ENCODE measurements at regions not wholly inside any gene's neighbourhood (a gene's known extent, or its start where the extent isn't known, plus 50 kb on each side); places are given as distances from the start of the nearest gene placed in this dataset.

DNA sequence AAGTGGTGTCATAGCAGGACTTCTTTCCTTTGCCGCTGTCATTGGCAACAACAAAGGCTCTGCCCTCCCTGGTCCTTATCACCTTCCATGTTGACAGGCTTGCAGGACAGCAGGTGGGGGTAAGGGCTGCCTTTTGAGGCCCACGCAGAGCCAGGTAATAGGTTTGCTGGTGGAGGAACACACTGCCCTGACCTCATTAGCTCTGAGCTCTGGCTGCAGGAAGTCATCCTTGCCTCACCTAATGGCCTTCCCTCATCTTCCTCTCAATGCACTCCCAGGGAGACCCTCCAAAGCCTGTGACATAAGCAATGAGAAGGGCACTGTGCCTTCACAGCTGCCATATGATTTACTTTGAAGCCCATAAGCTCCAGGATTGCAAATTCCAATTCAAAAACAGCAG lies 1205.2 kb upstream of the AUTS2 start:
- Histone ChIP-seq H3K9me2 (replicated peaks; ENCODE audit: low read depth, low read length) (no peaks in the 10 kb centered on the region), H3K79me2 (ENCODE audit: insufficient read depth, low read length) (no peaks in the 10 kb centered on the region), H3K4me2 (ENCODE audit: low read depth, low read length, poor library complexity, severe bottlenecking) (no peak overlapping the region), H3K4me1 (ENCODE audit: insufficient read depth, low read length, poor library complexity, severe bottlenecking) (no peaks in the 10 kb centered on the region), H3K36me3 (ENCODE audit: insufficient read depth, low read length) (no peaks in the 10 kb centered on the region), H3K27me3 (ENCODE audit: insufficient read depth, low read length, poor library complexity, severe bottlenecking) (no peaks in the 10 kb centered on the region), H3F3A (ENCODE audit: low read depth) (no peaks in the 10 kb centered on the region), H2AFZ (ENCODE audit: low read length) (no peak overlapping the region), H4K20me1 (ENCODE audit: insufficient read depth, low read length, poor library complexity, severe bottlenecking) (no peaks in the 10 kb centered on the region), H3K9me3 (ENCODE audit: insufficient read depth, low read depth, low read length) (no peaks in the 10 kb centered on the region; the same call in 1 of the 2 replicates), H3K9ac (ENCODE audit: low read depth, low read length, poor library complexity, severe bottlenecking) (no peak overlapping the region), H3K4me3 (ENCODE audit: low read length, poor library complexity, severe bottlenecking) (no peak overlapping the region)
- no peak for TF ChIP-seq EZH2phosphoT487 (IDR thresholded peaks at IDR 0.05; ENCODE audit: borderline replicate concordance)
- TF ChIP-seq, protein P1, sequence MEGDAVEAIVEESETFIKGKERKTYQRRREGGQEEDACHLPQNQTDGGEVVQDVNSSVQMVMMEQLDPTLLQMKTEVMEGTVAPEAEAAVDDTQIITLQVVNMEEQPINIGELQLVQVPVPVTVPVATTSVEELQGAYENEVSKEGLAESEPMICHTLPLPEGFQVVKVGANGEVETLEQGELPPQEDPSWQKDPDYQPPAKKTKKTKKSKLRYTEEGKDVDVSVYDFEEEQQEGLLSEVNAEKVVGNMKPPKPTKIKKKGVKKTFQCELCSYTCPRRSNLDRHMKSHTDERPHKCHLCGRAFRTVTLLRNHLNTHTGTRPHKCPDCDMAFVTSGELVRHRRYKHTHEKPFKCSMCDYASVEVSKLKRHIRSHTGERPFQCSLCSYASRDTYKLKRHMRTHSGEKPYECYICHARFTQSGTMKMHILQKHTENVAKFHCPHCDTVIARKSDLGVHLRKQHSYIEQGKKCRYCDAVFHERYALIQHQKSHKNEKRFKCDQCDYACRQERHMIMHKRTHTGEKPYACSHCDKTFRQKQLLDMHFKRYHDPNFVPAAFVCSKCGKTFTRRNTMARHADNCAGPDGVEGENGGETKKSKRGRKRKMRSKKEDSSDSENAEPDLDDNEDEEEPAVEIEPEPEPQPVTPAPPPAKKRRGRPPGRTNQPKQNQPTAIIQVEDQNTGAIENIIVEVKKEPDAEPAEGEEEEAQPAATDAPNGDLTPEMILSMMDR (conservative IDR thresholded peaks at IDR 0.05; ENCODE audit: low read length) = no peak

DNA sequence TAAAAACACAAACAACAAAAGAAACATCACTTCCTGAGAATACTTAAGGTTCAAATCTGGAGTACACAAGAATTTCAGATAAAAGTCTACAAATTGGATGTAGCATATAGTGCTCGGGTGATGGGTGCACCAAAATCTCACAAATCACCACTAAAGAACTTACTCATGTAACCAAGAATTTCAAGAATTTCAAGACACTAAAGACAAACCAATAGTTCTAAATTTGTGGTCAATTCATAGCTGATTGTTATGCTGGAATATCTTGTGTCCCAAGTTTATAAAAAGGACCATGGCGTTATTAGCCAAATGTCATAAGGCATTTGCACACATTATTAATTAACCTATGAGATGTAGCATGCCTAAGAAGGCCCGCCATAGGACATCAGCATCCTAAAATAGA lies 1204.1 kb upstream of the AUTS2 start:
- no peaks in the 10 kb centered on the region for H3K4me1 ChIP-seq (ENCODE audit: insufficient read depth, low read length, poor library complexity, severe bottlenecking)
- H3K79me2 ChIP-seq (ENCODE audit: insufficient read depth, low read length) = no peaks in the 10 kb centered on the region
- no peaks in the 10 kb centered on the region for H3K36me3 ChIP-seq (ENCODE audit: insufficient read depth, low read length)
- no peak overlapping the region for H2AFZ ChIP-seq (ENCODE audit: low read length)
- no peaks in the 10 kb centered on the region for H3F3A ChIP-seq (ENCODE audit: low read depth)
- H3K9ac ChIP-seq (ENCODE audit: low read depth, low read length, poor library complexity, severe bottlenecking) = no peak overlapping the region
- H4K20me1 ChIP-seq (ENCODE audit: insufficient read depth, low read length, poor library complexity, severe bottlenecking) = no peaks in the 10 kb centered on the region
- H3K9me2 ChIP-seq (replicated peaks; ENCODE audit: low read depth, low read length) = no peaks in the 10 kb centered on the region
- H3K27me3 ChIP-seq (ENCODE audit: insufficient read depth, low read length, poor library complexity, severe bottlenecking) = no peaks in the 10 kb centered on the region
- TF ChIP-seq EZH2phosphoT487 (IDR thresholded peaks at IDR 0.05; ENCODE audit: borderline replicate concordance) = no peak
- TF ChIP-seq, protein P1 (conservative IDR thresholded peaks at IDR 0.05; ENCODE audit: low read length) = no peak
- no peaks in the 10 kb centered on the region; the same call in 1 of the 2 replicates for H3K9me3 ChIP-seq (ENCODE audit: insufficient read depth, low read depth, low read length)
- H3K4me3 ChIP-seq (ENCODE audit: low read length, poor library complexity, severe bottlenecking) = no peak overlapping the region
- no peak overlapping the region for H3K4me2 ChIP-seq (ENCODE audit: low read depth, low read length, poor library complexity, severe bottlenecking)

DNA sequence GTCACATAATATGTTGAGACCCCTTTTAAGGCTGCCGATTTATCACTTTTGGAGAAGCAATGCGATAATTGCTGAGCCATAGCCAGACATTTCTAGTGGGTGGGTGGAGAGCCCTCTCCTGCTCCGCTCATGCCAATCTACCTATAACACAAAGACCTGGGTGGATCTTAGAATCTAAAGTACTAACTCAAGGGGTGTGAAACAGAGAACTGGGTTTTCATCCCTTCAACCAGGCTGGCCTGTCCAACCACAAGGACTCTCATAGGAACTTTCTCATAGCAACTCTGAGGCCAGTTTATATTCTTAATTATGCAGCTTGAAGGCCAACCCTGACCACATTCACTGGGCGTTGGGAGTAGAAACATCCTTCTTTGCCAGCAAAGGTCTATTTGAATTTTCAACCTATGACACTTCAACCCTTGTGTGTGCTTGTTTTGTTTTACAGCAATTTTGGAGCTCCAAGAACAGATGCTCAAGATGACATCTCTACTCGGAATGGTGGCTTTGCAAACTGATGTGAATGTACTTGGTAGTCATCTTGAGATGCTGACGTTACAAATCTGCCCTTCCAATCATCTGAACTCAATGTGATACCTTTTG lies 1198.2 kb upstream of the AUTS2 start:
- no peaks in the 10 kb centered on the region for H3K4me1 ChIP-seq (ENCODE audit: insufficient read depth, low read length, poor library complexity, severe bottlenecking)
- no peak for TF ChIP-seq EZH2phosphoT487 (IDR thresholded peaks at IDR 0.05; ENCODE audit: borderline replicate concordance)
- TF ChIP-seq, protein P1 (conservative IDR thresholded peaks at IDR 0.05; ENCODE audit: low read length) = no peak
- H4K20me1 ChIP-seq (ENCODE audit: insufficient read depth, low read length, poor library complexity, severe bottlenecking) = no peaks in the 10 kb centered on the region
- H3K4me3 ChIP-seq (ENCODE audit: low read length, poor library complexity, severe bottlenecking) = no peak overlapping the region
- no peak overlapping the region for H2AFZ ChIP-seq (ENCODE audit: low read length)
- no peaks in the 10 kb centered on the region for H3F3A ChIP-seq (ENCODE audit: low read depth)
- H3K4me2 ChIP-seq (ENCODE audit: low read depth, low read length, poor library complexity, severe bottlenecking) = no peak overlapping the region
- no peaks in the 10 kb centered on the region for H3K36me3 ChIP-seq (ENCODE audit: insufficient read depth, low read length)
- H3K9ac ChIP-seq (ENCODE audit: low read depth, low read length, poor library complexity, severe bottlenecking) = no peak overlapping the region
- no peaks in the 10 kb centered on the region; the same call in 1 of the 2 replicates for H3K9me3 ChIP-seq (ENCODE audit: insufficient read depth, low read depth, low read length)
- no peaks in the 10 kb centered on the region for H3K9me2 ChIP-seq (replicated peaks; ENCODE audit: low read depth, low read length)
- no peaks in the 10 kb centered on the region for H3K79me2 ChIP-seq (ENCODE audit: insufficient read depth, low read length)
- no peaks in the 10 kb centered on the region for H3K27me3 ChIP-seq (ENCODE audit: insufficient read depth, low read length, poor library complexity, severe bottlenecking)
